Gastrocnemius medialis (tissue), 4 donors: ENCODE measurements at regions not wholly inside any gene's neighbourhood (a gene's known extent, or its start where the extent isn't known, plus 50 kb on each side); places are given as distances from the start of the nearest gene placed in this dataset.

Source experiments
- CTCF ChIP-seq, 5 experiments: fragments of 450-650 bp in 3 of 5; fragments of 200-600 bp in 2 of 5; sonication (generic) in 2 of 5; IDR thresholded peaks in 4 of 5; conservative IDR thresholded peaks in 1 of 5; 1 replicate in 4 of 5; 2 replicates in 1 of 5; pipeline ENCODE4 v1.5.1; 2016 to 2019; ENCODE audit warnings: antibody characterized with exemption in 5 of 5, mild to moderate bottlenecking in 3 of 5, moderate library complexity in 3 of 5
- POLR2A ChIP-seq, 2 donors: fragments of 450-650 bp; IDR thresholded peaks; one replicate each; pipeline ENCODE4 v1.6.1; 2017; ENCODE audit warnings: antibody characterized with exemption in 2 of 2, mild to moderate bottlenecking in 2 of 2, moderate library complexity in 2 of 2

DNA sequence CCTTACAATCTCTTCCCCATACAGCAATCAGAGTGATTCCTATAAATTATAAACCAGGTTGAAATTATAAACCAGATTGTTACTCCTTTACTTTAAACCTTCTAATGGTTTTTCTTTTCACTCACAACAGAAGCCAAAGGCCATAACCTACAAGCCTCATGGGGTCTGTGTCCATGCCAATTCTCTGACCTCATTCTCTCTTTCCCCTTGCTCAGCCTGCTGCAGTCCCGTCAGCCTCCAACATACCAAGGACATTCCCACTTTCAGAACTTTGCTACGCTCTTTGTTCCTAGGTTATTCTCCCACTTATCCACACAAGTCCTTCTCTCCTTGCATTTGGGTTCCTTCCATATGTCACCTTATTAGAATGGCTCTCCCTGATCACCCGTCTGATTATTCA lies 277.9 kb upstream of the TCF21 start:
- no peak for TF ChIP-seq CTCF (IDR thresholded peaks at IDR 0.05 in 4 of 5, conservative IDR thresholded peaks at IDR 0.05 in 1 of 5)
- TF ChIP-seq POLR2A (IDR thresholded peaks at IDR 0.05) = no peak
